GM11168 (cell line): ENCODE measurements at regions not wholly inside any gene's neighbourhood (a gene's known extent, or its start where the extent isn't known, plus 50 kb on each side); places are given as distances from the start of the nearest gene placed in this dataset.
"Not testable (repeated sequence)": the region's sequence is repeated elsewhere in the genome, so short reads cannot be mapped to it uniquely, and the experiment has no call there.

ENCODE experiments used
- in situ Hi-C: fragments of 300-500 bp; cut with MboI; formaldehyde crosslinking; loops from one replicate; pipeline ENCODE4 v1.12.0; 2022; ENCODE audit warnings: low sequenced_read_pairs; ENCODE audit not compliant: unreplicated experiment

- in situ Hi-C loops = loop anchor here (10.0 kb wide), 1 partner anchor 500 kb away; no protein-coding TSS in a partner anchor
Measured at GRCh38 chr2:65574993-65575392, 142.6 kb upstream of the SPRED2 start.

GRCh38 chr2:65568656-65569440 lies 136.4 kb upstream of the SPRED2 start:
- in situ Hi-C loops = not testable (repeated sequence)

GRCh38 chr2:65566617-65567016 lies 134.2 kb upstream of the SPRED2 start:
- in situ Hi-C loops = no loop called here

GRCh38 chr2:65565681-65566080 lies 133.3 kb upstream of the SPRED2 start:
- in situ Hi-C loops = no loop called here

GRCh38 chr2:65564299-65564698 lies 131.9 kb upstream of the SPRED2 start:
- in situ Hi-C loops = loop anchor here (5.0 kb wide), 1 partner anchor 297 kb away; no protein-coding TSS in a partner anchor

- in situ Hi-C loops = loop anchor here (5.0 kb wide), 1 partner anchor 296 kb away; no protein-coding TSS in a partner anchor
Measured at GRCh38 chr2:65562890-65563289, 130.5 kb upstream of the SPRED2 start.

- in situ Hi-C loops = no loop called here
Measured at GRCh38 chr2:65558743-65559142, 126.3 kb upstream of the SPRED2 start.

GRCh38 chr2:65557616-65558573 lies 125.5 kb upstream of the SPRED2 start:
- in situ Hi-C loops = no loop called here

- in situ Hi-C loops = no loop called here
Measured at GRCh38 chr2:65554765-65555591, 122.6 kb upstream of the SPRED2 start.

GRCh38 chr2:65553504-65554074 lies 121.2 kb upstream of the SPRED2 start:
- in situ Hi-C loops = no loop called here

- in situ Hi-C loops = no loop called here
Measured at GRCh38 chr2:65551528-65551927, 119.1 kb upstream of the SPRED2 start.

- in situ Hi-C loops = no loop called here
Measured at GRCh38 chr2:65550246-65550645, 117.8 kb upstream of the SPRED2 start.

- in situ Hi-C loops = loop anchor here (10.0 kb wide), 1 partner anchor 115 kb away; the partner anchor contains the start of gene SPRED2
Measured at GRCh38 chr2:65549631-65550030, 117.2 kb upstream of the SPRED2 start.

GRCh38 chr2:65549257-65549627 lies 116.8 kb upstream of the SPRED2 start:
- in situ Hi-C loops = loop anchor here (10.0 kb wide), 1 partner anchor 114 kb away; the partner anchor contains the start of gene SPRED2

- in situ Hi-C loops = loop anchor here (10.0 kb wide), 1 partner anchor 114 kb away; the partner anchor contains the start of gene SPRED2
Measured at GRCh38 chr2:65548576-65549256, 116.3 kb upstream of the SPRED2 start.

GRCh38 chr2:65548064-65548463 lies 115.7 kb upstream of the SPRED2 start:
- in situ Hi-C loops = loop anchor here (10.0 kb wide), 1 partner anchor 113 kb away; the partner anchor contains the start of gene SPRED2

- in situ Hi-C loops = loop anchor here (10.0 kb wide), 1 partner anchor 111 kb away; the partner anchor contains the start of gene SPRED2
Measured at GRCh38 chr2:65545837-65546805, 113.7 kb upstream of the SPRED2 start.

GRCh38 chr2:65541773-65542172 lies 109.4 kb upstream of the SPRED2 start:
- in situ Hi-C loops = loop anchor here (10.0 kb wide), 1 partner anchor 107 kb away; the partner anchor contains the start of gene SPRED2
